Esophagus squamous epithelium (tissue), 4 donors: ENCODE measurements at regions not wholly inside any gene's neighbourhood (a gene's known extent, or its start where the extent isn't known, plus 50 kb on each side); places are given as distances from the start of the nearest gene placed in this dataset.
"Not testable (repeated sequence)": the region's sequence is repeated elsewhere in the genome, so short reads cannot be mapped to it uniquely, and the experiment has no call there.

ENCODE experiments used
- POLR2A ChIP-seq, 4 donors: fragments of 450-650 bp; IDR thresholded peaks; one replicate each; pipeline ENCODE4 v1.6.1; 2017; ENCODE audit warnings: antibody characterized with exemption in 4 of 4, mild to moderate bottlenecking in 4 of 4, moderate library complexity in 3 of 4
- TF ChIP-seq, protein P1 (sequence below), 6 experiments: fragments of 450-650 bp in 4 of 6; fragments of 200-600 bp in 2 of 6; sonication (generic) in 2 of 6; IDR thresholded peaks; one replicate each; pipeline ENCODE4 v1.5.1; 2016 to 2019; ENCODE audit warnings: antibody characterized with exemption in 6 of 6, mild to moderate bottlenecking in 4 of 6, moderate library complexity in 4 of 6

- TF ChIP-seq, protein P1, sequence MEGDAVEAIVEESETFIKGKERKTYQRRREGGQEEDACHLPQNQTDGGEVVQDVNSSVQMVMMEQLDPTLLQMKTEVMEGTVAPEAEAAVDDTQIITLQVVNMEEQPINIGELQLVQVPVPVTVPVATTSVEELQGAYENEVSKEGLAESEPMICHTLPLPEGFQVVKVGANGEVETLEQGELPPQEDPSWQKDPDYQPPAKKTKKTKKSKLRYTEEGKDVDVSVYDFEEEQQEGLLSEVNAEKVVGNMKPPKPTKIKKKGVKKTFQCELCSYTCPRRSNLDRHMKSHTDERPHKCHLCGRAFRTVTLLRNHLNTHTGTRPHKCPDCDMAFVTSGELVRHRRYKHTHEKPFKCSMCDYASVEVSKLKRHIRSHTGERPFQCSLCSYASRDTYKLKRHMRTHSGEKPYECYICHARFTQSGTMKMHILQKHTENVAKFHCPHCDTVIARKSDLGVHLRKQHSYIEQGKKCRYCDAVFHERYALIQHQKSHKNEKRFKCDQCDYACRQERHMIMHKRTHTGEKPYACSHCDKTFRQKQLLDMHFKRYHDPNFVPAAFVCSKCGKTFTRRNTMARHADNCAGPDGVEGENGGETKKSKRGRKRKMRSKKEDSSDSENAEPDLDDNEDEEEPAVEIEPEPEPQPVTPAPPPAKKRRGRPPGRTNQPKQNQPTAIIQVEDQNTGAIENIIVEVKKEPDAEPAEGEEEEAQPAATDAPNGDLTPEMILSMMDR (IDR thresholded peaks at IDR 0.05): not testable (repeated sequence)
- not testable (repeated sequence) for TF ChIP-seq POLR2A (IDR thresholded peaks at IDR 0.05)
Measured at GRCh38 chr10:38450372-38451057, 356.4 kb downstream of the ZNF37A start.
